ENCODE measurements at regions not wholly inside any gene's neighbourhood (a gene's known extent, or its start where the extent isn't known, plus 50 kb on each side); places are given as distances from the start of the nearest gene placed in this dataset.
A peak's percentile ranks its signal among the peaks of the same experiment; 100 is the strongest.

DNA sequence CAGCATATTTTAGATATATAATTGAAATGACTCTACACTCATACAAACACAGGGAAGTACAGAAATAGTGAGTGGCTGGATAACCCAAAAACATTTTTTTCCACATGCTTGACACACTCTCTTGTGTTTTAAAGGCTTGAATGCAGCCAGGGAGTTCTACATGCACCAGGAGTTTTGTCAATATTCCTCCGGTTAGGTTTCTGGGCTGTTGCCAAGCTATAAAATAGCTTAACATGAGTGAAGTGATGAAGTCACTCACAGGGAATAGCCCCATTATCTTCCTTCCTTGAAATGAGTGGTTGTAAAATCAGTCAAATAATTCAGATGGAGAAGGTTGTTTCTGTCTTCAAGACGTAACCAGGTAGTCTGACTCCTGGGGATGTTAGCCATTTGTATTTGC is 582.7 kb downstream of the SLC6A15 start:
- TF ChIP-seq, protein P1, sequence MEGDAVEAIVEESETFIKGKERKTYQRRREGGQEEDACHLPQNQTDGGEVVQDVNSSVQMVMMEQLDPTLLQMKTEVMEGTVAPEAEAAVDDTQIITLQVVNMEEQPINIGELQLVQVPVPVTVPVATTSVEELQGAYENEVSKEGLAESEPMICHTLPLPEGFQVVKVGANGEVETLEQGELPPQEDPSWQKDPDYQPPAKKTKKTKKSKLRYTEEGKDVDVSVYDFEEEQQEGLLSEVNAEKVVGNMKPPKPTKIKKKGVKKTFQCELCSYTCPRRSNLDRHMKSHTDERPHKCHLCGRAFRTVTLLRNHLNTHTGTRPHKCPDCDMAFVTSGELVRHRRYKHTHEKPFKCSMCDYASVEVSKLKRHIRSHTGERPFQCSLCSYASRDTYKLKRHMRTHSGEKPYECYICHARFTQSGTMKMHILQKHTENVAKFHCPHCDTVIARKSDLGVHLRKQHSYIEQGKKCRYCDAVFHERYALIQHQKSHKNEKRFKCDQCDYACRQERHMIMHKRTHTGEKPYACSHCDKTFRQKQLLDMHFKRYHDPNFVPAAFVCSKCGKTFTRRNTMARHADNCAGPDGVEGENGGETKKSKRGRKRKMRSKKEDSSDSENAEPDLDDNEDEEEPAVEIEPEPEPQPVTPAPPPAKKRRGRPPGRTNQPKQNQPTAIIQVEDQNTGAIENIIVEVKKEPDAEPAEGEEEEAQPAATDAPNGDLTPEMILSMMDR (IDR thresholded peaks at IDR 0.05): no peak
- H3K27ac Mint-ChIP-seq: no peak overlapping the region
- H3K4me3 Mint-ChIP-seq: no peak overlapping the region
- no peaks in the 10 kb centered on the region for H3K36me3 Mint-ChIP-seq (ENCODE audit: low read depth)
- no peaks in the 10 kb centered on the region; the same call in 1 of the 2 replicates for H3K9me3 Mint-ChIP-seq
- H3K4me1 Mint-ChIP-seq (ENCODE audit: low read depth): no peaks in the 10 kb centered on the region
- no peak for DNase-seq
- no peaks in the 10 kb centered on the region for H3K27me3 Mint-ChIP-seq (ENCODE audit: insufficient read depth)

DNA sequence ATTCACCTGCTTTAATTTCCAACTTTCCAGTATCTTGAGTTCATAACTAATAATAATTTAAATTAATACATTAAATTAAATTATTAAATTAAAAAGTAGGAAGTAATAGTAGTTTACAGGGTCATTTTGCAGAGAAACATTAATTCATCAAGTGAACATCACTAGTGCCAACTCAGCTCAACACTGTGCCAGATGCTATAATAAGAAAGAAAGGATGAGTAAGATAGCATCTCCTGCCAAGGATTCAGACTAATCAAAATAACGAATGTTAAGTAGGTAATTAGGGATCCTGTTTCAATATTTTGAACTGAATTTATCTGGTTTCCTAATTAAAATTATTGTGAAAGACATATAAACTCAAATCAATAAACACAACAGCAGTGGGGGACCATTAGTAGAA is 596.7 kb downstream of the SLC6A15 start:
- H3K4me3 Mint-ChIP-seq: no peak overlapping the region
- H3K27ac Mint-ChIP-seq: no peak overlapping the region
- TF ChIP-seq, protein P1 (IDR thresholded peaks at IDR 0.05): no peak
- peaks cover 8% of the 10 kb centered on the region; the same call in 1 of the 2 replicates for H3K4me1 Mint-ChIP-seq (ENCODE audit: low read depth)
- H3K27me3 Mint-ChIP-seq (ENCODE audit: insufficient read depth): no peaks in the 10 kb centered on the region
- no peak for DNase-seq
- H3K9me3 Mint-ChIP-seq: 0 out of 2 replicates have a peak, but pooled peaks cover 4% of the 10 kb centered on the region
- no peaks in the 10 kb centered on the region for H3K36me3 Mint-ChIP-seq (ENCODE audit: low read depth)

DNA sequence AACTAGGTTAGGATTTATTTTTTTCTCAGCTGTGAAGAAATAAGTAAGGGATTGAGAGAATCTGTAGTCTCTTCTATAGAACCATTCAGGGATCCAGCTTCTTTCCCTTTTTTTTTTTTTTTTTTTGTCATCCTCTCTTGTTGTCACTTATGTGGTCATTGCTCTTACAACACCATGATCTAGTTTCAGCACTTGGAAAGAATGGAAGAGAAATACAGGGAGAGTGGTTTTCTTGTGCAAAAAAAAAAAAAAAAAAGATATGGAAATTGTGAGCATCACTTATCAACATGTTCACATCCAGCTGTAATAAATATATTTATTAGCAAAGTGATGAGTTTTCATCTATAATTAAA is 599.3 kb downstream of the SLC6A15 start:
- no peak for DNase-seq
- H3K4me1 Mint-ChIP-seq (ENCODE audit: low read depth): peaks cover 8% of the 10 kb centered on the region; the same call in 1 of the 2 replicates
- TF ChIP-seq, protein P1 (IDR thresholded peaks at IDR 0.05): no peak
- no peaks in the 10 kb centered on the region for H3K36me3 Mint-ChIP-seq (ENCODE audit: low read depth)
- H3K27ac Mint-ChIP-seq: no peak overlapping the region
- H3K4me3 Mint-ChIP-seq: no peak overlapping the region
- no peaks in the 10 kb centered on the region for H3K27me3 Mint-ChIP-seq (ENCODE audit: insufficient read depth)
- H3K9me3 Mint-ChIP-seq: 0 out of 2 replicates have a peak, but pooled peaks cover 4% of the 10 kb centered on the region

DNA sequence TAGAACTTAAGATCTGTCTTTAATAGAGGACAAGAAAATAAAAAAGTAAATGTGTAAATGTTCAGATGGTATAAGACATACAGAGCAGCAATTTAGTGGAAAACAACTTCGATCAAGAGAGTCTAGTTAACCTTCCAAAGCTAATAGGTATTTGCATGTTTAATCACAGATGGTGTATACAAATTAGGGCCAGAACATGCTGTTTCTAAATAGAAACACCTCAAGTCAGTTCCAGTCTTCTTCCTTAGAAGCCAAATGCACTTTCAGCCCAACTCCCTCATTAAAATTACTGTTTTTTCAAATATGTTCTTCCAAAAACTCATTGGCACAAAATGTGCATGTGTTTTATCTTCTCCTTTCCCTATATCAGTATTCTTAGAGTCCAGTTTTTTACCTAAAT is 604.4 kb downstream of the SLC6A15 start:
- no peaks in the 10 kb centered on the region; the same call in 1 of the 2 replicates for H3K27me3 Mint-ChIP-seq (ENCODE audit: insufficient read depth)
- no peak overlapping the region for H3K27ac Mint-ChIP-seq
- peaks cover 4% of the 10 kb centered on the region; the same call in 1 of the 2 replicates for H3K9me3 Mint-ChIP-seq
- H3K4me3 Mint-ChIP-seq: no peak overlapping the region
- H3K4me1 Mint-ChIP-seq (ENCODE audit: low read depth): peaks cover 13% of the 10 kb centered on the region
- H3K36me3 Mint-ChIP-seq (ENCODE audit: low read depth): no peaks in the 10 kb centered on the region
- TF ChIP-seq, protein P1 (IDR thresholded peaks at IDR 0.05): no peak
- no peak for DNase-seq

DNA sequence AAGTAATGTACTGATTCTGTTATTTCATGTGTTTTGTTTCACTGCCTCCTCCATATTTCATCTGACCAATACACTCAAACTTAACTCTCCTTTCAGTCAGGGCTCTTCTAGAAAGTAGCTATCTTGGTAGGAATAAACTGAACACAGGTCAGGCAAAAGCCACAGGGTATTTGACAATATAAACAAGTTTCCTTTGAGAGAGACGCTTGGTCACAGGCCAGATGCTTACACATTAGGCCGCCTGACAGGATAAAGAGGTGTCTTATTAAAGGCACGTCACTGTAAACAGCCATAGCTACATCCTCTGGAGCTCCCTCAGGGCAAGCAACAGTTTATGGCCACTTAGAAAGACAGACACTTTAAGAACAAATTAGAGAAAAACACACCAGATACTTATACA is 607.5 kb downstream of the SLC6A15 start:
- no peak overlapping the region for H3K27ac Mint-ChIP-seq
- no peaks in the 10 kb centered on the region; the same call in 1 of the 2 replicates for H3K9me3 Mint-ChIP-seq
- H3K36me3 Mint-ChIP-seq (ENCODE audit: low read depth): no peaks in the 10 kb centered on the region
- DNase-seq: peak; percentile 8
- no peak overlapping the region for H3K4me3 Mint-ChIP-seq
- no peaks in the 10 kb centered on the region; the same call in 1 of the 2 replicates for H3K27me3 Mint-ChIP-seq (ENCODE audit: insufficient read depth)
- TF ChIP-seq, protein P1 (IDR thresholded peaks at IDR 0.05): no peak
- peaks cover 5% of the 10 kb centered on the region for H3K4me1 Mint-ChIP-seq (ENCODE audit: low read depth)

DNA sequence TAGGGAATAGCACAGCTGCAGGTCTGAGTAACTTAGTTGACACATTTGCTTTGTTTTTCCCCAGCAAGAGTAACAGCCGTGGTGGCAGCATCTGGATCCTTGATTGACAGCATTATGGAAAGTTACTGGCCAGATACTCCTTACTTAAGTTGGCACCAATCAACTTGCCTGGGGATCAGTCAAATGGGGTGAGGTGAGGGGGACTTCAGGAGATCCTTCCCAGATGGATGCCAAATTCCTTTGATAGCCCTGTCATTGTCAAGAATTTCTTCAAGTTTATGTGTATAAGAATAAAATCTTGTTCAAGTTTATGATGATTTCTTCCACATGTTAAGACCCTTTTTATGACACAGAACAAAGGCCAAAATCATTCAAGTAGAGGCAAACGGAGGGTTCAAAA is 618.4 kb downstream of the SLC6A15 start:
- H3K27ac Mint-ChIP-seq: no peak overlapping the region
- H3K9me3 Mint-ChIP-seq: peaks cover 8% of the 10 kb centered on the region; the same call in 1 of the 2 replicates

More for the DNA sequence above, 618.4 kb downstream of the SLC6A15 start:
- DNase-seq: no peak
- no peak overlapping the region for H3K4me3 Mint-ChIP-seq
- TF ChIP-seq, protein P1 (IDR thresholded peaks at IDR 0.05): no peak
- H3K36me3 Mint-ChIP-seq (ENCODE audit: low read depth): peaks cover 4% of the 10 kb centered on the region; the same call in 1 of the 2 replicates
- H3K4me1 Mint-ChIP-seq (ENCODE audit: low read depth): peaks cover 7% of the 10 kb centered on the region
- no peaks in the 10 kb centered on the region for H3K27me3 Mint-ChIP-seq (ENCODE audit: insufficient read depth)

Measured in HFFc6 (cell line).